SK-N-SH (cell line): ENCODE measurements at regions not wholly inside any gene's neighbourhood (a gene's known extent, or its start where the extent isn't known, plus 50 kb on each side); places are given as distances from the start of the nearest gene placed in this dataset.

Experiments
- CHD2 ChIP-seq: fragments of 150-350 bp; IDR thresholded peaks from 2 replicates; pipeline ENCODE4 v1.6.1; 2018; ENCODE audit warnings: low read length; ENCODE audit not compliant: partially characterized antibody
- EP300 ChIP-seq, 2 experiments: IDR thresholded peaks; 2 replicates each; pipeline versions ENCODE4 v1.4.0 to v1.6.1; 2012; ENCODE audit warnings: borderline replicate concordance in 1 of 2, low read depth in 1 of 2, low read length in 1 of 2
- FOXM1 ChIP-seq: IDR thresholded peaks from 2 replicates; pipeline ENCODE4 v1.4.0; 2012; ENCODE audit warnings: low read depth, mild to moderate bottlenecking
- PBX3 ChIP-seq: IDR thresholded peaks from 2 replicates; pipeline ENCODE4; 2012
- RAD21 ChIP-seq: IDR thresholded peaks from 2 replicates; pipeline ENCODE4 v1.6.1; 2012; ENCODE audit warnings: mild to moderate bottlenecking, low read length
- TAF1 ChIP-seq: IDR thresholded peaks from 2 replicates; pipeline ENCODE4 v1.6.1; 2012; ENCODE audit warnings: low read depth, mild to moderate bottlenecking, low read length, moderate library complexity, borderline replicate concordance
- TF ChIP-seq, protein P1 (sequence below): fragments of 200-600 bp; sonication (generic); IDR thresholded peaks from 2 replicates; pipeline ENCODE4 v1.6.1; 2017; ENCODE audit warnings: antibody characterized with exemption, mild to moderate bottlenecking, moderate library complexity
- TF ChIP-seq, protein P2 (sequence below): IDR thresholded peaks from 2 replicates; pipeline ENCODE4 v1.4.0; 2012; ENCODE audit warnings: low read depth, borderline replicate concordance

GRCh38 chr2:150607390-150607811 is 119.9 kb upstream of the RND3 start:
- TF ChIP-seq, protein P1, sequence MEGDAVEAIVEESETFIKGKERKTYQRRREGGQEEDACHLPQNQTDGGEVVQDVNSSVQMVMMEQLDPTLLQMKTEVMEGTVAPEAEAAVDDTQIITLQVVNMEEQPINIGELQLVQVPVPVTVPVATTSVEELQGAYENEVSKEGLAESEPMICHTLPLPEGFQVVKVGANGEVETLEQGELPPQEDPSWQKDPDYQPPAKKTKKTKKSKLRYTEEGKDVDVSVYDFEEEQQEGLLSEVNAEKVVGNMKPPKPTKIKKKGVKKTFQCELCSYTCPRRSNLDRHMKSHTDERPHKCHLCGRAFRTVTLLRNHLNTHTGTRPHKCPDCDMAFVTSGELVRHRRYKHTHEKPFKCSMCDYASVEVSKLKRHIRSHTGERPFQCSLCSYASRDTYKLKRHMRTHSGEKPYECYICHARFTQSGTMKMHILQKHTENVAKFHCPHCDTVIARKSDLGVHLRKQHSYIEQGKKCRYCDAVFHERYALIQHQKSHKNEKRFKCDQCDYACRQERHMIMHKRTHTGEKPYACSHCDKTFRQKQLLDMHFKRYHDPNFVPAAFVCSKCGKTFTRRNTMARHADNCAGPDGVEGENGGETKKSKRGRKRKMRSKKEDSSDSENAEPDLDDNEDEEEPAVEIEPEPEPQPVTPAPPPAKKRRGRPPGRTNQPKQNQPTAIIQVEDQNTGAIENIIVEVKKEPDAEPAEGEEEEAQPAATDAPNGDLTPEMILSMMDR, result no peak
- TF ChIP-seq PBX3 (no peak), RAD21 (no peak), EP300 (IDR thresholded peaks at IDR 0.05; ENCODE audit: borderline replicate concordance in 1 of 2, low read depth in 1 of 2, low read length in 1 of 2) (no peak), CHD2 (no peak), FOXM1 (no peak), TAF1 (no peak)
- TF ChIP-seq, protein P2, sequence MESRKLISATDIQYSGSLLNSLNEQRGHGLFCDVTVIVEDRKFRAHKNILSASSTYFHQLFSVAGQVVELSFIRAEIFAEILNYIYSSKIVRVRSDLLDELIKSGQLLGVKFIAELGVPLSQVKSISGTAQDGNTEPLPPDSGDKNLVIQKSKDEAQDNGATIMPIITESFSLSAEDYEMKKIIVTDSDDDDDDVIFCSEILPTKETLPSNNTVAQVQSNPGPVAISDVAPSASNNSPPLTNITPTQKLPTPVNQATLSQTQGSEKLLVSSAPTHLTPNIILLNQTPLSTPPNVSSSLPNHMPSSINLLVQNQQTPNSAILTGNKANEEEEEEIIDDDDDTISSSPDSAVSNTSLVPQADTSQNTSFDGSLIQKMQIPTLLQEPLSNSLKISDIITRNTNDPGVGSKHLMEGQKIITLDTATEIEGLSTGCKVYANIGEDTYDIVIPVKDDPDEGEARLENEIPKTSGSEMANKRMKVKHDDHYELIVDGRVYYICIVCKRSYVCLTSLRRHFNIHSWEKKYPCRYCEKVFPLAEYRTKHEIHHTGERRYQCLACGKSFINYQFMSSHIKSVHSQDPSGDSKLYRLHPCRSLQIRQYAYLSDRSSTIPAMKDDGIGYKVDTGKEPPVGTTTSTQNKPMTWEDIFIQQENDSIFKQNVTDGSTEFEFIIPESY, result no peak
